Activated naive CD8-positive, alpha-beta T cell treated with anti-CD3 and anti-CD28 coated beads for 36 hours (primary cell): ENCODE measurements at regions not wholly inside any gene's neighbourhood (a gene's known extent, or its start where the extent isn't known, plus 50 kb on each side); places are given as distances from the start of the nearest gene placed in this dataset.
"Not testable (repeated sequence)": the region's sequence is repeated elsewhere in the genome, so short reads cannot be mapped to it uniquely, and the experiment has no call there.

Experiments used
- DNase-seq: peaks from one replicate; pipeline ENCODE4 v3.0.0; 2021
- H3K27ac Mint-ChIP-seq: one replicate; pipeline ENCODE4 v1.8.0; 2022; ENCODE audit warnings: mild to moderate bottlenecking, moderate library complexity, mixed read lengths
- H3K27me3 Mint-ChIP-seq: one replicate; pipeline ENCODE4 v1.8.0; 2022; ENCODE audit warnings: mild to moderate bottlenecking, mixed read lengths
- H3K36me3 Mint-ChIP-seq: one replicate; pipeline ENCODE4 v1.8.0; 2021; ENCODE audit warnings: mild to moderate bottlenecking, mixed read lengths
- H3K4me1 Mint-ChIP-seq: one replicate; pipeline ENCODE4 v1.8.0; 2021; ENCODE audit warnings: mixed read lengths
- H3K4me3 Mint-ChIP-seq: one replicate; pipeline ENCODE4 v1.8.0; 2022; ENCODE audit warnings: mild to moderate bottlenecking, moderate library complexity, mixed read lengths
- H3K9me3 Mint-ChIP-seq: one replicate; pipeline ENCODE4 v1.8.0; 2022; ENCODE audit warnings: mixed read lengths

GRCh38 chr12:73906757-73907156 lies 630.9 kb upstream of the ATXN7L3B start:
- no peaks in the 10 kb centered on the region for H3K36me3 Mint-ChIP-seq
- H3K27ac Mint-ChIP-seq = no peak overlapping the region
- no peaks in the 10 kb centered on the region for H3K27me3 Mint-ChIP-seq
- no peak for DNase-seq
- H3K4me3 Mint-ChIP-seq = no peak overlapping the region
- H3K9me3 Mint-ChIP-seq = no peaks in the 10 kb centered on the region
- H3K4me1 Mint-ChIP-seq = no peaks in the 10 kb centered on the region

- Mint-ChIP-seq H3K36me3 (no peaks in the 10 kb centered on the region), H3K4me3 (no peak overlapping the region), H3K4me1 (no peaks in the 10 kb centered on the region), H3K27ac (no peak overlapping the region), H3K27me3 (no peaks in the 10 kb centered on the region), H3K9me3 (no peaks in the 10 kb centered on the region)
- DNase-seq = no peak
Measured at GRCh38 chr12:73935817-73936216, 601.8 kb upstream of the ATXN7L3B start.

- H3K27me3 Mint-ChIP-seq = no peaks in the 10 kb centered on the region
- H3K27ac Mint-ChIP-seq = no peak overlapping the region
- H3K4me1 Mint-ChIP-seq = no peaks in the 10 kb centered on the region
- DNase-seq = no peak
- H3K9me3 Mint-ChIP-seq = no peaks in the 10 kb centered on the region
- no peak overlapping the region for H3K4me3 Mint-ChIP-seq
- H3K36me3 Mint-ChIP-seq = no peaks in the 10 kb centered on the region
Measured at GRCh38 chr12:73947326-73948026, 590.2 kb upstream of the ATXN7L3B start.

- no peaks in the 10 kb centered on the region for H3K4me1 Mint-ChIP-seq
- no peaks in the 10 kb centered on the region for H3K9me3 Mint-ChIP-seq
- no peaks in the 10 kb centered on the region for H3K27me3 Mint-ChIP-seq
- H3K4me3 Mint-ChIP-seq = no peak overlapping the region
- no peaks in the 10 kb centered on the region for H3K36me3 Mint-ChIP-seq
- no peak overlapping the region for H3K27ac Mint-ChIP-seq
- DNase-seq = no peak
Measured at GRCh38 chr12:73950507-73950906, 587.1 kb upstream of the ATXN7L3B start.

GRCh38 chr12:73951956-73952703 lies 585.5 kb upstream of the ATXN7L3B start:
- Mint-ChIP-seq H3K4me3 (no peak overlapping the region), H3K36me3 (no peaks in the 10 kb centered on the region), H3K9me3 (no peaks in the 10 kb centered on the region), H3K4me1 (no peaks in the 10 kb centered on the region), H3K27me3 (no peaks in the 10 kb centered on the region), H3K27ac (no peak overlapping the region)
- no peak for DNase-seq

- no peak overlapping the region for H3K4me3 Mint-ChIP-seq
- no peak overlapping the region for H3K27ac Mint-ChIP-seq
- DNase-seq = no peak
- H3K9me3 Mint-ChIP-seq = peaks cover 1% of the 10 kb centered on the region
- no peaks in the 10 kb centered on the region for H3K27me3 Mint-ChIP-seq
- H3K4me1 Mint-ChIP-seq = no peaks in the 10 kb centered on the region
- H3K36me3 Mint-ChIP-seq = no peaks in the 10 kb centered on the region
Measured at GRCh38 chr12:73964641-73965040, 573.0 kb upstream of the ATXN7L3B start.

- H3K4me1 Mint-ChIP-seq = no peaks in the 10 kb centered on the region
Measured at GRCh38 chr12:73973486-73973885, 564.1 kb upstream of the ATXN7L3B start.

GRCh38 chr12:73984552-73984951 lies 553.1 kb upstream of the ATXN7L3B start:
- no peaks in the 10 kb centered on the region for H3K36me3 Mint-ChIP-seq
- H3K27ac Mint-ChIP-seq = no peak overlapping the region
- no peak overlapping the region for H3K4me3 Mint-ChIP-seq
- DNase-seq = no peak
- no peaks in the 10 kb centered on the region for H3K27me3 Mint-ChIP-seq
- peaks cover 2% of the 10 kb centered on the region for H3K9me3 Mint-ChIP-seq
- no peaks in the 10 kb centered on the region for H3K4me1 Mint-ChIP-seq

More at GRCh38 chr12:73973486-73973885, 564.1 kb upstream of the ATXN7L3B start:
- H3K9me3 Mint-ChIP-seq = peaks cover 12% of the 10 kb centered on the region
- no peaks in the 10 kb centered on the region for H3K36me3 Mint-ChIP-seq
- no peak overlapping the region for H3K4me3 Mint-ChIP-seq
- H3K27me3 Mint-ChIP-seq = no peaks in the 10 kb centered on the region
- DNase-seq = no peak
- H3K27ac Mint-ChIP-seq = no peak overlapping the region

GRCh38 chr12:73991138-73991537 lies 546.5 kb upstream of the ATXN7L3B start:
- Mint-ChIP-seq H3K36me3 (no peaks in the 10 kb centered on the region), H3K9me3 (no peaks in the 10 kb centered on the region), H3K27me3 (no peaks in the 10 kb centered on the region)

GRCh38 chr12:73998894-73999293 lies 538.7 kb upstream of the ATXN7L3B start:
- DNase-seq = no peak
- no peaks in the 10 kb centered on the region for H3K4me1 Mint-ChIP-seq
- H3K27me3 Mint-ChIP-seq = no peaks in the 10 kb centered on the region
- no peaks in the 10 kb centered on the region for H3K9me3 Mint-ChIP-seq
- H3K36me3 Mint-ChIP-seq = no peaks in the 10 kb centered on the region
- H3K4me3 Mint-ChIP-seq = no peak overlapping the region
- no peak overlapping the region for H3K27ac Mint-ChIP-seq

More at GRCh38 chr12:73991138-73991537, 546.5 kb upstream of the ATXN7L3B start:
- no peak for DNase-seq
- no peak overlapping the region for H3K27ac Mint-ChIP-seq
- no peaks in the 10 kb centered on the region for H3K4me1 Mint-ChIP-seq
- no peak overlapping the region for H3K4me3 Mint-ChIP-seq

- Mint-ChIP-seq H3K36me3 (no peaks in the 10 kb centered on the region), H3K4me1 (no peaks in the 10 kb centered on the region), H3K27ac (no peak overlapping the region), H3K27me3 (no peaks in the 10 kb centered on the region), H3K4me3 (no peak overlapping the region), H3K9me3 (no peaks in the 10 kb centered on the region)
- DNase-seq = no peak
Measured at GRCh38 chr12:74015118-74015517, 522.5 kb upstream of the ATXN7L3B start.

GRCh38 chr12:74016324-74016723 lies 521.3 kb upstream of the ATXN7L3B start:
- H3K4me1 Mint-ChIP-seq, H3K9me3 Mint-ChIP-seq, H3K4me3 Mint-ChIP-seq, DNase-seq, H3K27ac Mint-ChIP-seq, H3K27me3 Mint-ChIP-seq, H3K36me3 Mint-ChIP-seq: not testable (repeated sequence)

GRCh38 chr12:74018849-74019248 lies 518.8 kb upstream of the ATXN7L3B start:
- Mint-ChIP-seq H3K27ac (no peak overlapping the region), H3K4me1 (no peaks in the 10 kb centered on the region), H3K27me3 (no peaks in the 10 kb centered on the region), H3K36me3 (no peaks in the 10 kb centered on the region), H3K4me3 (no peak overlapping the region), H3K9me3 (no peaks in the 10 kb centered on the region)
- no peak for DNase-seq

- DNase-seq = peak; percentile 18
Measured at GRCh38 chr12:74021937-74022336, 515.7 kb upstream of the ATXN7L3B start.

GRCh38 chr12:74031045-74031444 lies 506.6 kb upstream of the ATXN7L3B start:
- H3K27ac Mint-ChIP-seq = no peak overlapping the region
- H3K36me3 Mint-ChIP-seq = no peaks in the 10 kb centered on the region
- no peaks in the 10 kb centered on the region for H3K27me3 Mint-ChIP-seq
- no peaks in the 10 kb centered on the region for H3K9me3 Mint-ChIP-seq
- no peak overlapping the region for H3K4me3 Mint-ChIP-seq
- H3K4me1 Mint-ChIP-seq = no peaks in the 10 kb centered on the region
- no peak for DNase-seq

More at GRCh38 chr12:74021937-74022336, 515.7 kb upstream of the ATXN7L3B start:
- Mint-ChIP-seq H3K27ac (no peak overlapping the region), H3K27me3 (no peaks in the 10 kb centered on the region), H3K4me1 (no peaks in the 10 kb centered on the region), H3K36me3 (no peaks in the 10 kb centered on the region), H3K4me3 (no peak overlapping the region), H3K9me3 (no peaks in the 10 kb centered on the region)

- DNase-seq = no peak
- Mint-ChIP-seq H3K4me3 (no peak overlapping the region), H3K27ac (no peak overlapping the region), H3K27me3 (no peaks in the 10 kb centered on the region), H3K9me3 (no peaks in the 10 kb centered on the region), H3K4me1 (no peaks in the 10 kb centered on the region), H3K36me3 (no peaks in the 10 kb centered on the region)
Measured at GRCh38 chr12:74033531-74033930, 504.1 kb upstream of the ATXN7L3B start.
